CD14-positive monocyte (primary cell): ENCODE measurements at regions not wholly inside any gene's neighbourhood (a gene's known extent, or its start where the extent isn't known, plus 50 kb on each side); places are given as distances from the start of the nearest gene placed in this dataset.

ENCODE experiments used
- DNase-seq, 3 donors: peaks; one replicate each; pipeline ENCODE4 v3.0.0-alpha.2; 2011 to 2022
- H2AFZ ChIP-seq: 2 replicates; pipeline ENCODE4 v1.6.0; 2012; ENCODE audit warnings: mild to moderate bottlenecking, low read depth, low read length, inconsistent platforms; ENCODE audit not compliant: insufficient read depth, poor library complexity, severe bottlenecking
- H3K27ac ChIP-seq, 2 donors: 1 replicate in 1 of 2; 2 replicates in 1 of 2; pipeline ENCODE4 v1.5.1; 2012 to 2013; ENCODE audit warnings: low read length in 2 of 2, control low read depth in 1 of 2, inconsistent platforms in 1 of 2, low read depth in 1 of 2, mild to moderate bottlenecking in 1 of 2
- H3K27me3 ChIP-seq, 2 donors: one replicate each; pipeline versions ENCODE4 v1.6.0 to v1.6.1; 2011 to 2013; ENCODE audit warnings: low read length in 2 of 2; ENCODE audit not compliant: control insufficient read depth in 2 of 2, insufficient read depth in 2 of 2
- H3K36me3 ChIP-seq, 2 donors: replicated peaks in 1 of 2; 1 replicate in 1 of 2; 2 replicates in 1 of 2; pipeline versions ENCODE4 v1.5.1 to v1.6.1; 2012 to 2013; ENCODE audit warnings: low read length in 2 of 2, control low read depth in 1 of 2, inconsistent platforms in 1 of 2, mild to moderate bottlenecking in 1 of 2; ENCODE audit not compliant: insufficient read depth in 2 of 2, control insufficient read depth in 1 of 2
- H3K4me1 ChIP-seq, 2 donors: 1 replicate in 1 of 2; 2 replicates in 1 of 2; pipeline versions ENCODE4 v1.5.1 to v1.6.1; 2012 to 2013; ENCODE audit warnings: low read length in 2 of 2, control low read depth in 1 of 2, inconsistent platforms in 1 of 2, mild to moderate bottlenecking in 1 of 2, moderate library complexity in 1 of 2; ENCODE audit not compliant: insufficient read depth in 2 of 2, control insufficient read depth in 1 of 2
- H3K4me2 ChIP-seq: replicated peaks from 2 replicates; pipeline ENCODE3; 2012; ENCODE audit warnings: low read length, moderate library complexity, mild to moderate bottlenecking; ENCODE audit not compliant: poor library complexity, severe bottlenecking; ENCODE audit errors: extremely low read depth
- H3K4me3 ChIP-seq, 3 experiments: fragments of 200-600 bp in 1 of 3; sonication (generic) in 1 of 3; replicated peaks in 1 of 3; 1 replicate in 2 of 3; 2 replicates in 1 of 3; pipeline ENCODE4 v1.5.1; 2011 to 2013; ENCODE audit warnings: low read length in 3 of 3, mild to moderate bottlenecking in 3 of 3, control low read depth in 2 of 3, low read depth in 2 of 3, inconsistent platforms in 1 of 3, moderate library complexity in 1 of 3
- H3K79me2 ChIP-seq: 2 replicates; pipeline ENCODE4 v1.6.0; 2012; ENCODE audit warnings: mild to moderate bottlenecking, control low read depth, inconsistent platforms, low read length, moderate library complexity; ENCODE audit not compliant: insufficient read depth
- H3K9ac ChIP-seq: 2 replicates; pipeline ENCODE4 v1.6.0; 2017; ENCODE audit warnings: low read length, mild to moderate bottlenecking; ENCODE audit not compliant: insufficient read depth, poor library complexity, severe bottlenecking
- H3K9me3 ChIP-seq, 2 donors: replicated peaks in 1 of 2; 1 replicate in 1 of 2; 2 replicates in 1 of 2; pipeline versions ENCODE4 v1.5.1 to v1.6.1; 2012 to 2013; ENCODE audit warnings: low read length in 2 of 2, control low read depth in 1 of 2; ENCODE audit not compliant: control insufficient read depth in 1 of 2, insufficient read depth in 1 of 2
- H4K20me1 ChIP-seq: 2 replicates; pipeline ENCODE4 v1.6.0; 2012; ENCODE audit warnings: mild to moderate bottlenecking, low read length, control low read depth, moderate library complexity; ENCODE audit not compliant: insufficient read depth
- H3K27ac Mint-ChIP-seq, 7 donors: one replicate each; pipeline ENCODE4 v1.8.0; 2020; ENCODE audit warnings: mild to moderate bottlenecking in 7 of 7, mixed read lengths in 7 of 7, moderate library complexity in 6 of 7, inconsistent platforms in 2 of 7
- H3K27me3 Mint-ChIP-seq, 3 donors: one replicate each; pipeline ENCODE4 v1.8.0; 2021 to 2022; ENCODE audit warnings: low read depth in 3 of 3, mild to moderate bottlenecking in 3 of 3, mixed read lengths in 3 of 3, moderate library complexity in 3 of 3, inconsistent platforms in 1 of 3
- H3K36me3 Mint-ChIP-seq, 2 donors: one replicate each; pipeline ENCODE4 v1.8.0; 2020; ENCODE audit warnings: mixed read lengths in 2 of 2, inconsistent platforms in 1 of 2, mild to moderate bottlenecking in 1 of 2
- H3K4me1 Mint-ChIP-seq: one replicate; pipeline ENCODE4 v1.8.0; 2020; ENCODE audit warnings: mild to moderate bottlenecking, mixed read lengths
- H3K4me3 Mint-ChIP-seq, 2 donors: one replicate each; pipeline ENCODE4 v1.8.0; 2020; ENCODE audit warnings: mild to moderate bottlenecking in 2 of 2, mixed read lengths in 2 of 2, moderate library complexity in 1 of 2
- H3K9me3 Mint-ChIP-seq, 7 donors: one replicate each; pipeline ENCODE4 v1.8.0; 2020 to 2022; ENCODE audit warnings: mixed read lengths in 7 of 7, mild to moderate bottlenecking in 6 of 7, moderate library complexity in 6 of 7, inconsistent platforms in 2 of 7
- CTCF ChIP-seq: fragments of 200-600 bp; IDR thresholded peaks from one replicate; pipeline ENCODE4 v1.8.0; 2022; ENCODE audit warnings: antibody characterized with exemption, mild to moderate bottlenecking
- intact Hi-C, 2 donors: fragments of 100-400 bp; cut with micrococcal nuclease; formaldehyde crosslinking; loops; one replicate each; pipeline versions ENCODE4 v1.15.0 to v1.15.1; 2023

- H3K4me2 ChIP-seq, result no peak overlapping the region
- intact Hi-C loops, result no loop called here
- Mint-ChIP-seq H3K9me3 (peaks cover 0 to 8% (median 3%) of the 10 kb centered on the region in 7 donors), H3K36me3 (no peaks in the 10 kb centered on the region), H3K4me1 (no peaks in the 10 kb centered on the region), H3K27me3 (peaks cover 0 to 6% (median 2%) of the 10 kb centered on the region in 3 donors), H3K4me3 (no peak overlapping the region), H3K27ac (no peak overlapping the region)
- no peaks in the 10 kb centered on the region for H3K36me3 ChIP-seq
- no peaks in the 10 kb centered on the region for H3K79me2 ChIP-seq
- H3K27ac ChIP-seq, result no peak overlapping the region
- no peak overlapping the region for H2AFZ ChIP-seq
- H3K9me3 ChIP-seq, result no peaks in the 10 kb centered on the region
- no peak for TF ChIP-seq CTCF
- no peaks in the 10 kb centered on the region for H3K27me3 ChIP-seq
- no peak overlapping the region for H3K4me3 ChIP-seq
- H3K9ac ChIP-seq, result no peak overlapping the region
- H3K4me1 ChIP-seq, result no peaks in the 10 kb centered on the region
- no peaks in the 10 kb centered on the region for H4K20me1 ChIP-seq
- no peak for DNase-seq
Measured at GRCh38 chr7:91653286-91653685, 227.2 kb downstream of the MTERF1 start.

- no peaks in the 10 kb centered on the region for H3K27me3 ChIP-seq
- peaks cover 0 to 8% (median 0%) of the 10 kb centered on the region in 7 donors for H3K9me3 Mint-ChIP-seq
- no peak overlapping the region for H2AFZ ChIP-seq
- H3K27me3 Mint-ChIP-seq, result peaks cover 0 to 6% (median 2%) of the 10 kb centered on the region in 3 donors
- no peak for TF ChIP-seq CTCF
- H3K4me1 ChIP-seq, result no peaks in the 10 kb centered on the region
- H3K4me3 ChIP-seq, result no peak overlapping the region
- no peak overlapping the region for H3K4me3 Mint-ChIP-seq
- no peak overlapping the region for H3K9ac ChIP-seq
- H3K4me1 Mint-ChIP-seq, result no peaks in the 10 kb centered on the region
- H3K79me2 ChIP-seq, result no peaks in the 10 kb centered on the region
- H4K20me1 ChIP-seq, result no peaks in the 10 kb centered on the region
- H3K36me3 ChIP-seq, result no peaks in the 10 kb centered on the region
- intact Hi-C loops, result no loop called here
- no peak for DNase-seq
- H3K27ac ChIP-seq, result no peak overlapping the region
- H3K36me3 Mint-ChIP-seq, result no peaks in the 10 kb centered on the region
- no peak overlapping the region for H3K4me2 ChIP-seq
- H3K9me3 ChIP-seq, result no peaks in the 10 kb centered on the region
- no peak overlapping the region for H3K27ac Mint-ChIP-seq
Measured at GRCh38 chr7:91655656-91656055, 224.8 kb downstream of the MTERF1 start.
